AG04449 (cell line): ENCODE measurements at regions not wholly inside any gene's neighbourhood (a gene's known extent, or its start where the extent isn't known, plus 50 kb on each side); places are given as distances from the start of the nearest gene placed in this dataset.
"Not testable (repeated sequence)": the region's sequence is repeated elsewhere in the genome, so short reads cannot be mapped to it uniquely, and the experiment has no call there.

Experiments
- CTCF ChIA-PET: fragments of 350-600 bp; formaldehyde crosslinking; extraction: SDS; loops from one replicate; lab custom pipeline; 2021; ENCODE audit warnings: antibody characterized with exemption; lab: Yijun Ruan, JAX
- POLR2A ChIA-PET: fragments of 400-600, 350-600 bp; formaldehyde crosslinking; extraction: SDS; loops from one replicate; lab custom pipeline; 2020; ENCODE audit warnings: antibody characterized with exemption, inconsistent platforms; lab: Yijun Ruan, JAX
- DNase-seq: peaks from one replicate; pipeline ENCODE4 v3.0.0-alpha.2; 2010; ENCODE audit warnings: low read depth, low spot score
- H3K4me3 ChIP-seq: 2 replicates; pipeline ENCODE4 v1.5.1; 2011; ENCODE audit warnings: low read depth, mild to moderate bottlenecking, control low read depth, low read length
- TF ChIP-seq, protein P1 (sequence below): IDR thresholded peaks from one replicate; pipeline ENCODE4 v1.5.1; 2011; ENCODE audit warnings: mild to moderate bottlenecking, moderate library complexity, low read length, control low read depth, inconsistent platforms; ENCODE audit not compliant: insufficient read depth; ENCODE audit errors: missing control alignments

DNA sequence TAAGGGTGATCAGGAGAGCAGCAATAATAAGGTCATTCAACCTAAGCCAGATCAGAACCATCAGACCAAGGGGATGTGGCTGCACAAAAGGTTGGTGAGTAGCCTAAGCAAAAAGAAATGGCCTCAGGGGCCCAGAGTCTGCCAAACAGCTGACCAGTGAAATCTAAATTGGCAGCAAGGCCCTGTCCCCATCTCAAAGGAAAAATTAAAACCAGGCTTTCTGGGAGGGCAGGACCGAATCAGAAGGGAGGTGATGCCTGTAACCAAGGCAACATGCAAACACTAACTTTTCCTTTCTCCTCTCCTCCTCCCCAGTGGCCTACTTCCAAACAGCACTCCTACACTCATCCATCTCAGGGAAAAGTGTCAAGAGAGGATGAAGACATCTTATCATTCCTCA, 256.4 kb downstream of the NUAK1 start:
- H3K4me3 ChIP-seq: no peak overlapping the region
- ChIA-PET CTCF (no interaction called here), POLR2A (interaction anchor here (0.6 kb wide), 1 partner anchor 49 kb away, joined by 3 read pairs; no protein-coding TSS in a partner anchor)
- TF ChIP-seq, protein P1, sequence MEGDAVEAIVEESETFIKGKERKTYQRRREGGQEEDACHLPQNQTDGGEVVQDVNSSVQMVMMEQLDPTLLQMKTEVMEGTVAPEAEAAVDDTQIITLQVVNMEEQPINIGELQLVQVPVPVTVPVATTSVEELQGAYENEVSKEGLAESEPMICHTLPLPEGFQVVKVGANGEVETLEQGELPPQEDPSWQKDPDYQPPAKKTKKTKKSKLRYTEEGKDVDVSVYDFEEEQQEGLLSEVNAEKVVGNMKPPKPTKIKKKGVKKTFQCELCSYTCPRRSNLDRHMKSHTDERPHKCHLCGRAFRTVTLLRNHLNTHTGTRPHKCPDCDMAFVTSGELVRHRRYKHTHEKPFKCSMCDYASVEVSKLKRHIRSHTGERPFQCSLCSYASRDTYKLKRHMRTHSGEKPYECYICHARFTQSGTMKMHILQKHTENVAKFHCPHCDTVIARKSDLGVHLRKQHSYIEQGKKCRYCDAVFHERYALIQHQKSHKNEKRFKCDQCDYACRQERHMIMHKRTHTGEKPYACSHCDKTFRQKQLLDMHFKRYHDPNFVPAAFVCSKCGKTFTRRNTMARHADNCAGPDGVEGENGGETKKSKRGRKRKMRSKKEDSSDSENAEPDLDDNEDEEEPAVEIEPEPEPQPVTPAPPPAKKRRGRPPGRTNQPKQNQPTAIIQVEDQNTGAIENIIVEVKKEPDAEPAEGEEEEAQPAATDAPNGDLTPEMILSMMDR: no peak
- DNase-seq: no peak

GRCh38 chr12:105887131-105887530, 251.6 kb downstream of the NUAK1 start:
- TF ChIP-seq, protein P1: no peak
- ChIA-PET POLR2A (no interaction called here), CTCF (no interaction called here)
- H3K4me3 ChIP-seq: no peak overlapping the region
- DNase-seq: no peak

- no peak overlapping the region for H3K4me3 ChIP-seq
- ChIA-PET CTCF (no interaction called here), POLR2A (interaction anchor here (0.7 kb wide), 1 partner anchor 164 kb away, joined by 3 read pairs; no protein-coding TSS in a partner anchor)
- TF ChIP-seq, protein P1: no peak
- DNase-seq: peak; percentile 54
Observed at GRCh38 chr12:105888696-105889095, 250.1 kb downstream of the NUAK1 start.

DNA sequence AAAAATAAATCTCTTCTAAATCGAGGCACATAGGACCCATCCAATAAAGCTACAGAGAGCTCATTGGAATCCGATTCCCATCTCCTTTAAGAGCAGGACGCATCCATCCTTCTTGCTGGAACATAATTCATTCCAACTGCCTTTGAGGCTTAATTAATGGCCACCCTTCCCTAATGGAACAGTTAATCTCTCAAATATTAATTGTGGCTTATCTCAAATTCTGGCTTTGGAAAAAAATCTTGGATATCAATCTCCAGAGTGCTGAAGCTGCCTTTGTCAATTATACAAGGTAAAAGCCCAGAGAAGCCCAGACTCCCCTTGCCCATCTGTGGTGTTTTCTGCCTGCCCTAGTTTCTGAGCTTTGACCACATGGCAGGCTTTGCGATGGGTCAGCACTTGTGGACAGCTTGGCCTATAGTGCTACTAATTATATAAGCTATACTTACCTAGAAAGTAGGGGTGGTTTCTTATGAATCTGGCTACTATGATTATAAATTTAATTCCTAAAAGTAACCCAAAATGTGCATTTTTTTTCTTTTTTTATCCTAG, 246.3 kb downstream of the NUAK1 start:
- ChIA-PET POLR2A (no interaction called here), CTCF (interaction anchor here (0.6 kb wide), 2 partner anchors 25 to 58 kb away, joined by 3 read pairs; no protein-coding TSS in a partner anchor)
- no peak overlapping the region for H3K4me3 ChIP-seq
- TF ChIP-seq, protein P1: no peak
- DNase-seq: no peak

- CTCF ChIA-PET, DNase-seq, H3K4me3 ChIP-seq, POLR2A ChIA-PET: not testable (repeated sequence)
Observed at GRCh38 chr12:105895197-105895832, 243.4 kb downstream of the NUAK1 start.

GRCh38 chr12:105897311-105897725, 241.4 kb downstream of the NUAK1 start:
- ChIA-PET POLR2A (interaction anchor here (0.6 kb wide), 1 partner anchor 177 kb away, joined by 3 read pairs; no protein-coding TSS in a partner anchor), CTCF (interaction anchor here (1.9 kb wide), 1 partner anchor 12 kb away, joined by 5 read pairs; no protein-coding TSS in a partner anchor)
- no peak overlapping the region for H3K4me3 ChIP-seq
- TF ChIP-seq, protein P1: no peak
- no peak for DNase-seq

- CTCF ChIA-PET: not testable (repeated sequence)
Observed at GRCh38 chr12:105898271-105898670, 240.5 kb downstream of the NUAK1 start.

More at GRCh38 chr12:105898271-105898670, 240.5 kb downstream of the NUAK1 start:
- DNase-seq, POLR2A ChIA-PET, H3K4me3 ChIP-seq: not testable (repeated sequence)
